ENCODE measurements at regions not wholly inside any gene's neighbourhood (a gene's known extent, or its start where the extent isn't known, plus 50 kb on each side); places are given as distances from the start of the nearest gene placed in this dataset.
A peak's percentile ranks its signal among the peaks of the same experiment; 100 is the strongest.

- no peaks in the 10 kb centered on the region for H3K4me1 ChIP-seq (ENCODE audit: control insufficient read depth, extremely low read depth, insufficient read depth, low read length)
- H3K4me3 ChIP-seq (replicated peaks in 1 of 4; ENCODE audit: control extremely low read depth in 1 of 4, insufficient read depth in 1 of 4, low read depth in 3 of 4, low read length in 4 of 4), result no peak overlapping the region
- no peak overlapping the region for H3K9ac ChIP-seq (ENCODE audit: insufficient read depth, low read length)
- H2AFZ ChIP-seq (ENCODE audit: low read length), result no peak overlapping the region
- no peaks in the 10 kb centered on the region for H3K9me3 ChIP-seq (ENCODE audit: control insufficient read depth, insufficient read depth, low read depth, low read length)
- H3K36me3 ChIP-seq (ENCODE audit: control insufficient read depth, insufficient read depth, low read length), result no peaks in the 10 kb centered on the region
- no peak overlapping the region for H3K4me2 ChIP-seq (ENCODE audit: extremely low read depth, insufficient read depth, low read length)
- TF ChIP-seq CTCF (conservative IDR thresholded peaks at IDR 0.05 in 1 of 2, IDR thresholded peaks at IDR 0.05 in 1 of 2; ENCODE audit: low read depth in 1 of 2, low read length in 2 of 2), result no peak
- no peak for TF ChIP-seq EZH2 (IDR thresholded peaks at IDR 0.05; ENCODE audit: low read length, missing control alignments)
- no peak overlapping the region for H3K27ac ChIP-seq (ENCODE audit: insufficient read depth, low read length)
- DNase-seq (ENCODE audit: low read depth in 2 of 2), result no peak
- no peaks in the 10 kb centered on the region for H3K79me2 ChIP-seq (ENCODE audit: control insufficient read depth, insufficient read depth, low read length)
- H4K20me1 ChIP-seq (ENCODE audit: control insufficient read depth, extremely low read depth, insufficient read depth, low read length), result no peaks in the 10 kb centered on the region
- no peaks in the 10 kb centered on the region for H3K27me3 ChIP-seq (ENCODE audit: control insufficient read depth, insufficient read depth, low read length)
These were observed 204.6 kb upstream of the NRP1 start for GRCh38 chr10:33539116-33539515.

- no peak overlapping the region for H3K9ac ChIP-seq (ENCODE audit: insufficient read depth, low read length)
- no peaks in the 10 kb centered on the region for H4K20me1 ChIP-seq (ENCODE audit: control insufficient read depth, extremely low read depth, insufficient read depth, low read length)
- TF ChIP-seq CTCF (conservative IDR thresholded peaks at IDR 0.05 in 1 of 2, IDR thresholded peaks at IDR 0.05 in 1 of 2; ENCODE audit: low read depth in 1 of 2, low read length in 2 of 2) (no peak), EZH2 (IDR thresholded peaks at IDR 0.05; ENCODE audit: low read length, missing control alignments) (no peak)
- no peaks in the 10 kb centered on the region for H3K27me3 ChIP-seq (ENCODE audit: control insufficient read depth, insufficient read depth, low read length)
- H3K4me3 ChIP-seq (replicated peaks in 1 of 4; ENCODE audit: control extremely low read depth in 1 of 4, insufficient read depth in 1 of 4, low read depth in 3 of 4, low read length in 4 of 4), result no peak overlapping the region
- H3K27ac ChIP-seq (ENCODE audit: insufficient read depth, low read length), result no peak overlapping the region
- H3K36me3 ChIP-seq (ENCODE audit: control insufficient read depth, insufficient read depth, low read length), result no peaks in the 10 kb centered on the region
- H3K79me2 ChIP-seq (ENCODE audit: control insufficient read depth, insufficient read depth, low read length), result no peaks in the 10 kb centered on the region
- H3K9me3 ChIP-seq (ENCODE audit: control insufficient read depth, insufficient read depth, low read depth, low read length), result no peaks in the 10 kb centered on the region
- DNase-seq (ENCODE audit: low read depth in 2 of 2), result peak; percentile 45 to 50
- H3K4me1 ChIP-seq (ENCODE audit: control insufficient read depth, extremely low read depth, insufficient read depth, low read length), result no peaks in the 10 kb centered on the region
- H2AFZ ChIP-seq (ENCODE audit: low read length), result no peak overlapping the region
- no peak overlapping the region for H3K4me2 ChIP-seq (ENCODE audit: extremely low read depth, insufficient read depth, low read length)
These were observed 202.6 kb upstream of the NRP1 start for GRCh38 chr10:33537066-33537465.

GRCh38 chr10:33536508-33536907 is 202.0 kb upstream of the NRP1 start:
- no peaks in the 10 kb centered on the region for H3K36me3 ChIP-seq (ENCODE audit: control insufficient read depth, insufficient read depth, low read length)
- no peak overlapping the region for H3K4me2 ChIP-seq (ENCODE audit: extremely low read depth, insufficient read depth, low read length)
- H3K4me1 ChIP-seq (ENCODE audit: control insufficient read depth, extremely low read depth, insufficient read depth, low read length), result no peaks in the 10 kb centered on the region
- H4K20me1 ChIP-seq (ENCODE audit: control insufficient read depth, extremely low read depth, insufficient read depth, low read length), result no peaks in the 10 kb centered on the region
- H3K27me3 ChIP-seq (ENCODE audit: control insufficient read depth, insufficient read depth, low read length), result no peaks in the 10 kb centered on the region
- H3K9me3 ChIP-seq (ENCODE audit: control insufficient read depth, insufficient read depth, low read depth, low read length), result no peaks in the 10 kb centered on the region
- no peaks in the 10 kb centered on the region for H3K79me2 ChIP-seq (ENCODE audit: control insufficient read depth, insufficient read depth, low read length)
- no peak overlapping the region for H2AFZ ChIP-seq (ENCODE audit: low read length)
- H3K9ac ChIP-seq (ENCODE audit: insufficient read depth, low read length), result no peak overlapping the region
- no peak overlapping the region for H3K27ac ChIP-seq (ENCODE audit: insufficient read depth, low read length)
- TF ChIP-seq EZH2 (IDR thresholded peaks at IDR 0.05; ENCODE audit: low read length, missing control alignments) (no peak), CTCF (conservative IDR thresholded peaks at IDR 0.05 in 1 of 2, IDR thresholded peaks at IDR 0.05 in 1 of 2; ENCODE audit: low read depth in 1 of 2, low read length in 2 of 2) (no peak)
- DNase-seq (ENCODE audit: low read depth in 2 of 2), result no peak
- H3K4me3 ChIP-seq (replicated peaks in 1 of 4; ENCODE audit: control extremely low read depth in 1 of 4, insufficient read depth in 1 of 4, low read depth in 3 of 4, low read length in 4 of 4), result no peak overlapping the region
